OCI-LY7 (cell line): ENCODE measurements at regions not wholly inside any gene's neighbourhood (a gene's known extent, or its start where the extent isn't known, plus 50 kb on each side); places are given as distances from the start of the nearest gene placed in this dataset.

Experiments used
- BruUV-seq: library from RNA; stranded (reverse); fragments of 400-500 nt; replicated peaks from 2 replicates; lab custom pipeline; 2021; lab: Mats Ljungman, UMichigan
- CTCF ChIA-PET: fragments of 300-600 bp; sonication (Branson Sonifier 250); formaldehyde crosslinking; loops from one replicate; lab custom pipeline; 2022; ENCODE audit warnings: antibody characterized with exemption; ENCODE audit not compliant: unreplicated experiment; lab: Charles Lee
- POLR2A ChIA-PET: fragments of 300-600 bp; sonication (Branson Sonifier 250); formaldehyde crosslinking; loops from one replicate; lab custom pipeline; 2022; ENCODE audit warnings: antibody characterized with exemption; lab: Charles Lee
- DNase-seq: peaks from one replicate; pipeline ENCODE4 v3.0.0-alpha.2; 2015; ENCODE audit warnings: low spot score
- H2AFZ ChIP-seq: fragments of 200-600 bp; sonication (generic), shearing (Covaris generic); 2 replicates; pipeline ENCODE4 v1.6.1; 2014; ENCODE audit warnings: mild to moderate bottlenecking, antibody characterized with exemption, low read length, moderate library complexity
- H3K27ac ChIP-seq: fragments of 200-600 bp; sonication (generic); 2 replicates; pipeline ENCODE4 v1.5.1; 2014; ENCODE audit warnings: mixed run types, low read depth, mild to moderate bottlenecking, moderate library complexity, low read length, inconsistent platforms; ENCODE audit not compliant: poor library complexity, severe bottlenecking
- H3K36me3 ChIP-seq: fragments of 200-600 bp; sonication (generic); 2 replicates; pipeline ENCODE4 v1.6.1; 2014; ENCODE audit warnings: mild to moderate bottlenecking, antibody characterized with exemption, low read length, moderate library complexity, mixed read lengths; ENCODE audit not compliant: insufficient read depth
- H3K4me1 ChIP-seq: fragments of 200-600 bp; sonication (generic); 2 replicates; pipeline ENCODE4 v1.5.1; 2014; ENCODE audit warnings: mild to moderate bottlenecking, low read length; ENCODE audit not compliant: insufficient read depth, poor library complexity, severe bottlenecking
- H3K4me2 ChIP-seq: fragments of 200-600 bp; sonication (generic); 2 replicates; pipeline ENCODE4 v1.6.1; 2014; ENCODE audit warnings: mild to moderate bottlenecking, low read length
- H3K4me3 ChIP-seq: fragments of 200-600 bp; sonication (generic); 2 replicates; pipeline ENCODE4 v1.5.1; 2014; ENCODE audit warnings: mild to moderate bottlenecking, low read depth, low read length; ENCODE audit not compliant: poor library complexity, severe bottlenecking
- H3K79me2 ChIP-seq: fragments of 200-600 bp; sonication (generic); 2 replicates; pipeline ENCODE4 v1.6.1; 2016; ENCODE audit warnings: low read depth, mild to moderate bottlenecking, low read length, moderate library complexity, mixed read lengths; ENCODE audit not compliant: insufficient read depth
- H3K9me2 ChIP-seq: fragments of 200-600 bp; sonication (generic); 2 replicates; pipeline ENCODE4 v1.6.1; 2016; ENCODE audit warnings: mild to moderate bottlenecking, low read length, mixed read lengths; ENCODE audit not compliant: insufficient read depth
- H3K9me3 ChIP-seq: fragments of 200-600 bp; sonication (generic); 2 replicates; pipeline ENCODE4 v1.6.1; 2014; ENCODE audit warnings: mild to moderate bottlenecking, mixed run types, low read length, mixed read lengths
- H4K20me1 ChIP-seq: fragments of 200-600 bp; sonication (generic); 2 replicates; pipeline ENCODE4 v1.6.1; 2014; ENCODE audit warnings: mild to moderate bottlenecking, antibody characterized with exemption, low read length, moderate library complexity, mixed read lengths; ENCODE audit not compliant: insufficient read depth
- CTCF ChIP-seq: fragments of 200-600 bp; sonication (generic); conservative IDR thresholded peaks from 2 replicates; pipeline ENCODE4 v1.5.1; 2014; ENCODE audit warnings: mild to moderate bottlenecking, antibody characterized with exemption, low read length, moderate library complexity, mixed read lengths
- EZH2phosphoT487 ChIP-seq: fragments of 200-600 bp; sonication (generic); IDR thresholded peaks from 2 replicates; pipeline ENCODE4 v1.6.1; 2018; ENCODE audit warnings: low read depth, borderline replicate concordance, mild to moderate bottlenecking, mixed run types, antibody characterized with exemption, low read length, moderate library complexity, mixed read lengths
- intact Hi-C: fragments of 100-400 bp; cut with micrococcal nuclease; formaldehyde crosslinking; loops from one replicate; pipeline ENCODE4 v1.10.0; 2022; ENCODE audit not compliant: unreplicated experiment

- no peak overlapping the region for H2AFZ ChIP-seq
- POLR2A ChIA-PET = no interaction called here
- no peaks in the 10 kb centered on the region for H3K9me3 ChIP-seq
- no peaks in the 10 kb centered on the region for H3K4me1 ChIP-seq
- DNase-seq = no peak
- intact Hi-C loops = no loop called here
- BruUV-seq = no TSS peak
- H3K4me3 ChIP-seq = no peak overlapping the region
- no peak overlapping the region for H3K27ac ChIP-seq
- H4K20me1 ChIP-seq = no peaks in the 10 kb centered on the region
- CTCF ChIA-PET = no interaction called here
- H3K4me2 ChIP-seq = no peak overlapping the region
- H3K79me2 ChIP-seq = no peaks in the 10 kb centered on the region
- H3K36me3 ChIP-seq = no peaks in the 10 kb centered on the region
- H3K9me2 ChIP-seq = no peaks in the 10 kb centered on the region
- no peak for TF ChIP-seq EZH2phosphoT487
- TF ChIP-seq CTCF = no peak
Observed at GRCh38 chr10:30560326-30560725, 69.2 kb downstream of the LYZL2 start.

DNA sequence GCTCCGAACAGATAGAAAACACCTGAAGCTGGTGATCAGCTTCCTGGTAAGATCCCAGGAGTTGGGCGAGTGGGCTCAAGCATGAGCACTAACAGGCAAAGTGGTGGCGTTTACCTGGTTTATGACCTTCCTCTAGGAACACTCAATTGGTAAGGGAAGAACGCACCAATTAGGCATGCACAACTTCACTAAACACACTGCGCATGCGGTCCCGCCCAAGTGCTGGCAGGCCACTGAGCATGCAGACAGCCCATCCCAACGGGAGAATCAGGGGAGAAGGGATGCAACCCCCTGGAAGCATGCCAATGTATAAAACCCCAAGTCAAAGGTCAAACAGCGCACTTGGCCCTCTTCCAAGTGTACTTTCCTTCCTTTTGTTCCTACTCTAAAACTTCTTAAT lies 70.4 kb downstream of the LYZL2 start:
- no peaks in the 10 kb centered on the region for H3K9me2 ChIP-seq
- no peaks in the 10 kb centered on the region for H3K4me1 ChIP-seq
- H4K20me1 ChIP-seq = no peaks in the 10 kb centered on the region
- H3K9me3 ChIP-seq = no peaks in the 10 kb centered on the region
- no peak overlapping the region for H3K4me3 ChIP-seq
- no peak for DNase-seq
- no peak overlapping the region for H3K4me2 ChIP-seq
- no peaks in the 10 kb centered on the region for H3K36me3 ChIP-seq
- no TSS peak for BruUV-seq
- no peak overlapping the region for H3K27ac ChIP-seq
- no peak overlapping the region for H2AFZ ChIP-seq
- TF ChIP-seq EZH2phosphoT487 = no peak
- no peak for TF ChIP-seq CTCF
- intact Hi-C loops = no loop called here
- ChIA-PET POLR2A (no interaction called here), CTCF (no interaction called here)
- no peaks in the 10 kb centered on the region for H3K79me2 ChIP-seq

DNA sequence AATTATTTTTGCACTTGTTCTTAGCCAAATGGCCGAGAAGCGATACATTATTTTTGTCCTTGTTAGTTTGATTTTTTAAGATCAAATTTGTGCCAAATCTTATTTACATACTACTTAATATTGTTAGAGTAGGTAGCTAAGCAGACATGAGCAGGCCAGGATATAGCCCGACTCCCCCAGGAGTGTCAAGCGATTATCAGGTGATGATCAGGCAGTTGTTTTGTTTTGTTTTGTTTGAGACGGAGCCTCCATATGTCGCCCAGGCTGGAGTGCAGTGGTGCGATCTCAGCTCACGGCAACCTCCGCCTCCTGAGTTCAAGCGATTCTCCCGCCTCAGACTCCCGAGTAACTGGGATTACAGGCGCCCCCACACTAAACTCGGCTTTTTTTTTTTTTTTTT lies 71.1 kb downstream of the LYZL2 start:
- no peaks in the 10 kb centered on the region for H3K79me2 ChIP-seq
- TF ChIP-seq EZH2phosphoT487 (no peak), CTCF (no peak)
- H3K9me2 ChIP-seq = no peaks in the 10 kb centered on the region
- H3K9me3 ChIP-seq = no peaks in the 10 kb centered on the region
- no peaks in the 10 kb centered on the region for H3K4me1 ChIP-seq
- no peaks in the 10 kb centered on the region for H3K36me3 ChIP-seq
- no peak overlapping the region for H3K27ac ChIP-seq
- H2AFZ ChIP-seq = no peak overlapping the region
- intact Hi-C loops = no loop called here
- POLR2A ChIA-PET = interaction anchor here (0.7 kb wide), 1 partner anchor 581 kb away, joined by 3 read pairs; no protein-coding TSS in a partner anchor
- no TSS peak for BruUV-seq
- CTCF ChIA-PET = no interaction called here
- no peak for DNase-seq
- H4K20me1 ChIP-seq = no peaks in the 10 kb centered on the region
- H3K4me3 ChIP-seq = no peak overlapping the region
- H3K4me2 ChIP-seq = no peak overlapping the region
